NCI-H2029 (cell line): ENCODE measurements at regions not wholly inside any gene's neighbourhood (a gene's known extent, or its start where the extent isn't known, plus 50 kb on each side); places are given as distances from the start of the nearest gene placed in this dataset.

Experiments used
- DNase-seq: peaks from one replicate; lab custom pipeline; 2025; lab: John Stamatoyannopoulos, UW

DNA sequence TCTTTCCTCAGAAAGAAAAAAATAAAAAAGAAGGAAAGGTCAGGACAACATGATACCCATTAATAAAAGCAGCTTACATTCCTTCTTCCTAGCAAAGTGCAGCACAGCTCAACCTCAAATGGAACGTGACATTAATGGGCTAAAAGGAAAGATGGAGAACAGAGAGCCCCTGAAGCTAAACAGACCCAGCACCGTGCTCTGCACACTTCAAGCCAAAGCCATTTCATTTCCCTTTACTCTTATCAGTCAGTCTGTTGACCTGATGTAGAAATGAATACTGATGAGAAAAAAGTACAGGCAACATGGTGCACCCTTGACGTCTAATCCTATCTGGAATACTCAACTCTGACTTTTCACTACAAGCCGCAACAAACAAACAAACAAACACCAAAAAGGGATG is 57.7 kb upstream of the EDNRA start:
- DNase-seq, result no peak

DNA sequence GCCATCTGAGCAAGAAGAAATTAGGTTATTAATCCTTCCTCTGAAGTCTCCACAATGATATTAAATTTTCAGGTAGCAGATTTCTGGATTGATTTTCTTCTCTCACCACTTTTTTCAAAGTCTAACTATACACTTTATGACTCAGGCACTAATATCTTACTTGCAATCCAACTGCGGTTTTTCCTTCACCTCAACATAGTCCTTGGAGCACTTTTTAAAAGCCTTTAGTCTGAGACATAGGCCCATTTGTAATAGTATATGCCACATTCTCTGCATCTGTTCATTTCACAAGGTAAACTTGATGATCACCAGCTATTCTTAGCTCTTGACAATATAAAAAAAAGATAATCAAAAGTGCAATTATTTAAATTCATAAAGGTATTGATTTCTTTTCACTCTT is 55.9 kb upstream of the EDNRA start:
- no peak for DNase-seq

DNA sequence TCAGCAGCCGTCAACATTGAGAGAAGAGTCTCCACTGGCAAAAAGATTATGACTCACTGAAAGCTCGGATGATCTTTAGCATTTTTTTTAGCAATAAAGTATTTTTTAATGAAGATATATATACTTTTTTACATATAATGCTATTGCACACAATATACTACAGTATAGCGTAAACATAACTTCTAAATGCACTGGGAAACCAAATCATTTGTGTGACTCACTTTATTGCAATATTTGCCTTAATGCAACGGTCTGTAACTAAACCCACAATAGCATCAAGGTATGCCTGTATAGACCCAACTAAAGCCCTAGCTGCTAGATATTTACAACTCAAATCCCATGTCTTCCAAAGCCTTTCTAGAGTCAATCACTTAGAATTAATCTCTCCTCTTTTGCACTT is 52.3 kb upstream of the EDNRA start:
- DNase-seq, result no peak

DNA sequence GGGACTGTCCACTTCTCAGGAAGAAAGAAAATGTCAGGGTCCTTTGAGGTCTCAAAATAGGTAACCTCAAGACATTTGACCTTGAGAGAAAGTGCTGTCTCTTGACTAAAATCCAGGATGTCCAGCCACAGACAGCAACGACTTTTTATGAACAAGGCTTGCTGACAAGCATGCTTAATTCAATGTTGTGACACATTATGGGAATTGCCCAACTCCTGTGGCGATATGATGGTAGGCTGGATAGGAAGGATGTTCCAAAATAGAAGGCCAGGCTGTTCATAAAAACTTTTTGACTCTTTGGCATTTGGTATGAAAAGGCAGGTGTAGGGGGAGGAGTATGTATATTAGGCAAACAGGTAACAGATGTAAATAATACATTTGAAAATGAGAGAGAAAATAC is 50.8 kb upstream of the EDNRA start:
- no peak for DNase-seq
